SK-N-SH (cell line): ENCODE measurements at regions not wholly inside any gene's neighbourhood (a gene's known extent, or its start where the extent isn't known, plus 50 kb on each side); places are given as distances from the start of the nearest gene placed in this dataset.

Experiments used
- CTCF ChIA-PET: fragments of 300-600, 350-600 bp; formaldehyde crosslinking; extraction: SDS; loops from one replicate; lab custom pipeline; 2021; lab: Yijun Ruan, JAX
- POLR2A ChIA-PET: fragments of 350-600 bp; sonication (Branson Sonifier 250); formaldehyde crosslinking; extraction: SDS; loops from one replicate; lab custom pipeline; 2020; ENCODE audit warnings: antibody characterized with exemption, inconsistent platforms; lab: Yijun Ruan, JAX
- DNase-seq: peaks from one replicate; pipeline ENCODE4 v3.0.0; 2012
- H2AFZ ChIP-seq: fragments of 200-600 bp; sonication (generic); 2 replicates; pipeline ENCODE4 v1.8.1; 2016; ENCODE audit warnings: antibody characterized with exemption, mild to moderate bottlenecking, low read depth
- H3F3A ChIP-seq: fragments of 200-600 bp; sonication (generic); replicated peaks from 2 replicates; pipeline ENCODE3; 2016; ENCODE audit warnings: antibody characterized with exemption, mild to moderate bottlenecking; ENCODE audit not compliant: insufficient read depth
- H3K27ac ChIP-seq, 2 experiments: fragments of 200-500 bp in 1 of 2; fragments of 200-600 bp in 1 of 2; sonication (Bioruptor generic) in 1 of 2; sonication (generic), shearing (Covaris generic) in 1 of 2; 2 replicates each; pipeline versions ENCODE4 v1.5.1 to v1.6.1; 2014 to 2016; ENCODE audit warnings: low read depth in 2 of 2, inconsistent platforms in 1 of 2, low read length in 1 of 2, mild to moderate bottlenecking in 1 of 2, mixed read lengths in 1 of 2
- H3K27me3 ChIP-seq: fragments of 200-600 bp; sonication (generic), shearing (Covaris generic); 2 replicates; pipeline ENCODE4 v1.6.1; 2016; ENCODE audit warnings: mixed run types; ENCODE audit not compliant: insufficient read depth
- H3K36me3 ChIP-seq, 2 experiments: fragments of 200-500 bp in 1 of 2; fragments of 200-600 bp in 1 of 2; sonication (Bioruptor generic) in 1 of 2; sonication (generic) in 1 of 2; replicated peaks in 1 of 2; 2 replicates each; pipeline versions ENCODE3 to v1.5.1; 2014 to 2016; ENCODE audit warnings: low read length in 1 of 2, mild to moderate bottlenecking in 1 of 2; ENCODE audit not compliant: insufficient read depth in 2 of 2, control insufficient read depth in 1 of 2
- H3K4me1 ChIP-seq, 2 experiments: fragments of 200-500 bp in 1 of 2; fragments of 200-600 bp in 1 of 2; sonication (Bioruptor generic) in 1 of 2; sonication (generic), shearing (Covaris generic) in 1 of 2; 2 replicates each; pipeline versions ENCODE4 v1.5.1 to v1.6.1; 2014 to 2016; ENCODE audit warnings: low read depth in 1 of 2, low read length in 1 of 2, mixed run types in 1 of 2; ENCODE audit not compliant: insufficient read depth in 2 of 2, control insufficient read depth in 1 of 2
- H3K4me2 ChIP-seq: fragments of 200-600 bp; sonication (generic), shearing (Covaris generic); 2 replicates; pipeline ENCODE4 v1.6.1; 2017; ENCODE audit warnings: mixed run types
- H3K4me3 ChIP-seq, 2 experiments: fragments of 200-500 bp in 1 of 2; fragments of 200-600 bp in 1 of 2; sonication (Bioruptor generic) in 1 of 2; sonication (generic), shearing (Covaris generic) in 1 of 2; 2 replicates each; pipeline versions ENCODE4 v1.5.1 to v1.8.1; 2014 to 2016; ENCODE audit warnings: low read depth in 2 of 2, inconsistent platforms in 1 of 2, low read length in 1 of 2, mild to moderate bottlenecking in 1 of 2, mixed read lengths in 1 of 2, moderate library complexity in 1 of 2
- H3K79me2 ChIP-seq: fragments of 200-600 bp; sonication (generic); 2 replicates; pipeline ENCODE4 v1.8.1; 2017; ENCODE audit warnings: mild to moderate bottlenecking; ENCODE audit not compliant: insufficient read depth
- H3K9ac ChIP-seq: fragments of 200-600 bp; sonication (generic); 2 replicates; pipeline ENCODE4 v1.6.1; 2017; ENCODE audit warnings: mixed run types
- H3K9me2 ChIP-seq: fragments of 200-600 bp; sonication (generic); 2 replicates; pipeline ENCODE4 v1.6.1; 2017; ENCODE audit warnings: mixed run types
- H3K9me3 ChIP-seq: fragments of 200-600 bp; sonication (generic); 2 replicates; pipeline ENCODE4 v1.6.1; 2017; ENCODE audit warnings: mixed run types, mild to moderate bottlenecking, moderate library complexity
- H4K20me1 ChIP-seq: fragments of 200-600 bp; sonication (generic); 2 replicates; pipeline ENCODE4 v1.6.1; 2017; ENCODE audit warnings: mild to moderate bottlenecking, mixed run types; ENCODE audit not compliant: insufficient read depth
- ELF1 ChIP-seq: IDR thresholded peaks from 2 replicates; pipeline ENCODE4 v1.4.0; 2012
- FOSL2 ChIP-seq: IDR thresholded peaks from 2 replicates; pipeline ENCODE4 v1.4.0; 2012; ENCODE audit warnings: low read depth, mild to moderate bottlenecking, moderate library complexity, borderline replicate concordance
- FOXJ3 ChIP-seq: sonication (generic); formaldehyde crosslinking; IDR thresholded peaks from 2 replicates; pipeline ENCODE4 v1.5.1; 2020; ENCODE audit warnings: mild to moderate bottlenecking, missing genetic modification reagents
- FOXM1 ChIP-seq: IDR thresholded peaks from 2 replicates; pipeline ENCODE4 v1.4.0; 2012; ENCODE audit warnings: low read depth, mild to moderate bottlenecking
- GABPA ChIP-seq: IDR thresholded peaks from 2 replicates; pipeline ENCODE4 v1.4.0; 2012; ENCODE audit warnings: low read depth, mild to moderate bottlenecking
- GATA2 ChIP-seq: sonication (generic); formaldehyde crosslinking; IDR thresholded peaks from 2 replicates; pipeline ENCODE4 v1.5.0; 2020; ENCODE audit warnings: mild to moderate bottlenecking, missing genetic modification reagents
- JUND ChIP-seq: IDR thresholded peaks from 2 replicates; pipeline ENCODE4 v1.4.0; 2012
- NFIC ChIP-seq: IDR thresholded peaks from 2 replicates; pipeline ENCODE4 v1.4.0; 2012; ENCODE audit warnings: borderline replicate concordance
- RAD21 ChIP-seq: IDR thresholded peaks from 2 replicates; pipeline ENCODE4 v1.6.1; 2012; ENCODE audit warnings: mild to moderate bottlenecking, low read length
- RCOR1 ChIP-seq: fragments of 150-350 bp; IDR thresholded peaks from 2 replicates; pipeline ENCODE4 v1.6.1; 2017; ENCODE audit warnings: antibody characterized with exemption, low read length
- RXRA ChIP-seq: IDR thresholded peaks from 2 replicates; pipeline ENCODE4 v1.4.0; 2012; ENCODE audit warnings: low read depth, mild to moderate bottlenecking, borderline replicate concordance
- TAF1 ChIP-seq: IDR thresholded peaks from 2 replicates; pipeline ENCODE4 v1.6.1; 2012; ENCODE audit warnings: low read depth, mild to moderate bottlenecking, low read length, moderate library complexity, borderline replicate concordance
- TEAD4 ChIP-seq: IDR thresholded peaks from 2 replicates; pipeline ENCODE4 v1.4.0; 2012; ENCODE audit warnings: mild to moderate bottlenecking, borderline replicate concordance; ENCODE audit not compliant: insufficient read depth
- USF1 ChIP-seq: IDR thresholded peaks from 2 replicates; pipeline ENCODE4 v1.4.0; 2012; ENCODE audit warnings: low read depth, borderline replicate concordance
- YY1 ChIP-seq: IDR thresholded peaks from 2 replicates; pipeline ENCODE4 v1.4.0; 2012; ENCODE audit warnings: low read depth, mild to moderate bottlenecking
- TF ChIP-seq, protein P1 (sequence below): IDR thresholded peaks from 2 replicates; pipeline ENCODE4 v1.4.0; 2012; ENCODE audit warnings: low read depth
- TF ChIP-seq, protein P2 (sequence below): fragments of 150-350 bp; IDR thresholded peaks from 2 replicates; pipeline ENCODE4 v1.6.1; 2017; ENCODE audit warnings: antibody characterized with exemption, low read length, low read depth, borderline replicate concordance
- TF ChIP-seq, protein P3 (sequence below): fragments of 150-350 bp; IDR thresholded peaks from 2 replicates; pipeline ENCODE4 v1.6.1; 2016; ENCODE audit warnings: mild to moderate bottlenecking, low read depth, low read length

GRCh38 chr7:136601772-136602171, 266.7 kb upstream of the CHRM2 start (continued):
- TF ChIP-seq GABPA (no peak), YY1 (no peak), NFIC (no peak), FOXJ3 (CRISPR knock-in tag) (no peak), USF1 (no peak)
- TF ChIP-seq, all 33 proteins: peak for 0

DNA sequence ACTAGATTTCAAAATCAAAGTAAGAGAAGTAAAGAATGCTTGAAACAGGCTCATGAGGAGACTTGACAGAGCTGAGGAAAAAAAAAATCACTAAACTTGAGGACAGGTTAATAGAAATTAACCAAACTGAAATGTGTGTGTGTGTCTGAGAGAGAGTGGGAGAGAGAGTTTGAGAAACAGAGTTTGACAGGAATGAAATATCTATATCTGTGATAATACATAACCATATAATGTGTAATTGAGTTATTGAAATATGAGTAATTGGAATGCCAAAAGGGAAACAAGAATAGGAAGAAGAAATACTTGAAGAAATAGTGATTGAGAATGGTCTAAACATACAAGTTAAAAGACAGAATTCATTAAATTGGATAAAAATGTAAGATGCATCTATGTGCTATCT, 268.0 kb upstream of the CHRM2 start:
- CTCF ChIA-PET: no interaction called here
- no peaks in the 10 kb centered on the region for H3F3A ChIP-seq

More for the DNA sequence above, 268.0 kb upstream of the CHRM2 start:
- H3K27me3 ChIP-seq: no peaks in the 10 kb centered on the region
- no peak overlapping the region for H2AFZ ChIP-seq
- H3K4me1 ChIP-seq: peaks cover 0 to 5% of the 10 kb centered on the region in 2 experiments; a peak in 2 of 4 replicates
- no peaks in the 10 kb centered on the region for H3K36me3 ChIP-seq
- H3K9ac ChIP-seq: no peak overlapping the region
- POLR2A ChIA-PET: no interaction called here
- TF ChIP-seq, protein P1, sequence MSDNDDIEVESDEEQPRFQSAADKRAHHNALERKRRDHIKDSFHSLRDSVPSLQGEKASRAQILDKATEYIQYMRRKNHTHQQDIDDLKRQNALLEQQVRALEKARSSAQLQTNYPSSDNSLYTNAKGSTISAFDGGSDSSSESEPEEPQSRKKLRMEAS: no peak
- no peak for TF ChIP-seq GATA2
- no peak for TF ChIP-seq RXRA
- no peak for TF ChIP-seq NFIC
- no peak for TF ChIP-seq JUND
- TF ChIP-seq, protein P2, sequence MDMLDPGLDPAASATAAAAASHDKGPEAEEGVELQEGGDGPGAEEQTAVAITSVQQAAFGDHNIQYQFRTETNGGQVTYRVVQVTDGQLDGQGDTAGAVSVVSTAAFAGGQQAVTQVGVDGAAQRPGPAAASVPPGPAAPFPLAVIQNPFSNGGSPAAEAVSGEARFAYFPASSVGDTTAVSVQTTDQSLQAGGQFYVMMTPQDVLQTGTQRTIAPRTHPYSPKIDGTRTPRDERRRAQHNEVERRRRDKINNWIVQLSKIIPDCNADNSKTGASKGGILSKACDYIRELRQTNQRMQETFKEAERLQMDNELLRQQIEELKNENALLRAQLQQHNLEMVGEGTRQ: no peak
- TF ChIP-seq TAF1: no peak
- TF ChIP-seq FOSL2: no peak
- no peak for TF ChIP-seq TEAD4
- TF ChIP-seq GABPA: no peak
- no peak for TF ChIP-seq RAD21
- no peak for TF ChIP-seq ELF1
- TF ChIP-seq RCOR1: no peak
- no peak for TF ChIP-seq FOXM1
- TF ChIP-seq, protein P3, sequence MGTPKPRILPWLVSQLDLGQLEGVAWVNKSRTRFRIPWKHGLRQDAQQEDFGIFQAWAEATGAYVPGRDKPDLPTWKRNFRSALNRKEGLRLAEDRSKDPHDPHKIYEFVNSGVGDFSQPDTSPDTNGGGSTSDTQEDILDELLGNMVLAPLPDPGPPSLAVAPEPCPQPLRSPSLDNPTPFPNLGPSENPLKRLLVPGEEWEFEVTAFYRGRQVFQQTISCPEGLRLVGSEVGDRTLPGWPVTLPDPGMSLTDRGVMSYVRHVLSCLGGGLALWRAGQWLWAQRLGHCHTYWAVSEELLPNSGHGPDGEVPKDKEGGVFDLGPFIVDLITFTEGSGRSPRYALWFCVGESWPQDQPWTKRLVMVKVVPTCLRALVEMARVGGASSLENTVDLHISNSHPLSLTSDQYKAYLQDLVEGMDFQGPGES: no peak
- H3K9me2 ChIP-seq: no peaks in the 10 kb centered on the region
- no peak overlapping the region for H3K4me2 ChIP-seq
- H3K9me3 ChIP-seq: 0 out of 2 replicates have a peak, but pooled peaks cover 4% of the 10 kb centered on the region
- H3K4me3 ChIP-seq: no peak overlapping the region
- H3K79me2 ChIP-seq: no peaks in the 10 kb centered on the region
- no peaks in the 10 kb centered on the region for H4K20me1 ChIP-seq
- H3K27ac ChIP-seq: no peak overlapping the region
- no peak for DNase-seq
